Hepatocyte (in vitro differentiated cells): ENCODE measurements at regions not wholly inside any gene's neighbourhood (a gene's known extent, or its start where the extent isn't known, plus 50 kb on each side); places are given as distances from the start of the nearest gene placed in this dataset.
A peak's percentile ranks its signal among the peaks of the same experiment; 100 is the strongest.

Experiments used
- DNase-seq: peaks from one replicate; pipeline ENCODE4 v3.0.0-alpha.2; 2016; ENCODE audit warnings: low spot score
- H2AFZ ChIP-seq: fragments of 200-600 bp; sonication (generic); 2 replicates; pipeline ENCODE4 v1.6.0; 2016; ENCODE audit warnings: antibody characterized with exemption, mild to moderate bottlenecking
- H3K27ac ChIP-seq: fragments of 200-600 bp; sonication (generic); 2 replicates; pipeline ENCODE4 v1.5.1; 2016; ENCODE audit warnings: mild to moderate bottlenecking
- H3K27me3 ChIP-seq: fragments of 200-600 bp; sonication (generic); 2 replicates; pipeline ENCODE4 v1.6.1; 2016
- H3K36me3 ChIP-seq: fragments of 200-600 bp; sonication (generic); replicated peaks from 2 replicates; pipeline ENCODE4 v1.5.1; 2016; ENCODE audit warnings: low read depth; ENCODE audit not compliant: insufficient read depth
- H3K4me1 ChIP-seq: fragments of 200-600 bp; sonication (generic); 2 replicates; pipeline ENCODE4 v1.5.1; 2016; ENCODE audit warnings: mild to moderate bottlenecking, moderate library complexity; ENCODE audit not compliant: insufficient read depth
- H3K4me2 ChIP-seq: fragments of 200-600 bp; sonication (generic); 2 replicates; pipeline ENCODE4 v1.6.0; 2016
- H3K4me3 ChIP-seq: fragments of 200-600 bp; sonication (generic); 2 replicates; pipeline ENCODE4 v1.5.1; 2016; ENCODE audit warnings: mild to moderate bottlenecking
- H3K79me2 ChIP-seq: fragments of 200-600 bp; sonication (generic); 2 replicates; pipeline ENCODE4 v1.6.0; 2017; ENCODE audit warnings: mild to moderate bottlenecking
- H3K9me2 ChIP-seq: fragments of 200-600 bp; sonication (generic); replicated peaks from 2 replicates; pipeline ENCODE4 v1.6.0; 2017; ENCODE audit warnings: mild to moderate bottlenecking; ENCODE audit not compliant: insufficient read depth
- H3K9me3 ChIP-seq: fragments of 200-600 bp; sonication (generic); 2 replicates; pipeline ENCODE4 v1.5.1; 2016; ENCODE audit warnings: low read depth, mild to moderate bottlenecking
- H4K20me1 ChIP-seq: fragments of 200-600 bp; sonication (generic); 2 replicates; pipeline ENCODE4 v1.6.0; 2016; ENCODE audit warnings: mild to moderate bottlenecking; ENCODE audit not compliant: insufficient read depth, poor library complexity, severe bottlenecking
- CTCF ChIP-seq: fragments of 200-600 bp; sonication (generic); IDR thresholded peaks from 2 replicates; pipeline ENCODE4 v1.5.1; 2016; ENCODE audit warnings: antibody characterized with exemption, mild to moderate bottlenecking; ENCODE audit not compliant: poor library complexity
- EZH2 ChIP-seq: fragments of 200-600 bp; sonication (generic); IDR thresholded peaks from 2 replicates; pipeline ENCODE4 v1.6.1; 2016; ENCODE audit warnings: antibody characterized with exemption, mild to moderate bottlenecking, borderline replicate concordance
- EZH2phosphoT487 ChIP-seq: fragments of 200-600 bp; sonication (generic); IDR thresholded peaks from one replicate; pipeline ENCODE4 v1.6.1; 2018; ENCODE audit warnings: antibody characterized with exemption, mild to moderate bottlenecking, low read depth, moderate library complexity; ENCODE audit not compliant: unreplicated experiment, severe bottlenecking
- WGBS: methylation state at CpG from one replicate; pipeline ENCODE4 v1.1.6; 2016; ENCODE audit warnings: low lambda C conversion rate; ENCODE audit errors: missing lambda C conversion rate; 5-methylcytosine and 5-hydroxymethylcytosine counted together

- H3K36me3 ChIP-seq = no peaks in the 10 kb centered on the region
- H3K27me3 ChIP-seq = no peaks in the 10 kb centered on the region
- no peak for DNase-seq
- H3K9me3 ChIP-seq = no peaks in the 10 kb centered on the region
- H3K27ac ChIP-seq = no peak overlapping the region
- H3K79me2 ChIP-seq = no peaks in the 10 kb centered on the region
- no peaks in the 10 kb centered on the region for H4K20me1 ChIP-seq
- H3K4me2 ChIP-seq = no peak overlapping the region
- no peak overlapping the region for H3K4me3 ChIP-seq
- TF ChIP-seq EZH2phosphoT487 (no peak), EZH2 (no peak)
- 74% methylated on average over 4 of the region's 4 CpGs for WGBS
- no peak overlapping the region for H2AFZ ChIP-seq
- peaks cover 9% of the 10 kb centered on the region for H3K4me1 ChIP-seq
- H3K9me2 ChIP-seq = no peaks in the 10 kb centered on the region
Measured at GRCh38 chr4:123246085-123246484, 150.5 kb upstream of the SPRY1 start.

GRCh38 chr4:123248085-123248659 is 148.4 kb upstream of the SPRY1 start:
- Histone ChIP-seq H3K4me2 (no peak overlapping the region), H3K27ac (no peak overlapping the region), H3K27me3 (no peaks in the 10 kb centered on the region), H3K9me2 (no peaks in the 10 kb centered on the region), H2AFZ (no peak overlapping the region), H3K4me3 (no peak overlapping the region), H4K20me1 (no peaks in the 10 kb centered on the region), H3K4me1 (peaks cover 9% of the 10 kb centered on the region), H3K79me2 (no peaks in the 10 kb centered on the region), H3K9me3 (no peaks in the 10 kb centered on the region), H3K36me3 (no peaks in the 10 kb centered on the region)
- no peak for TF ChIP-seq CTCF
- TF ChIP-seq EZH2phosphoT487 = no peak
- TF ChIP-seq EZH2 = no peak
- no peak for DNase-seq
- WGBS = 65% methylated on average over 1 of the region's 1 CpG

- Histone ChIP-seq H4K20me1 (no peaks in the 10 kb centered on the region), H3K79me2 (no peaks in the 10 kb centered on the region), H3K4me2 (no peak overlapping the region), H3K9me2 (no peaks in the 10 kb centered on the region), H3K36me3 (no peaks in the 10 kb centered on the region), H2AFZ (no peak overlapping the region), H3K9me3 (no peaks in the 10 kb centered on the region), H3K27me3 (no peaks in the 10 kb centered on the region), H3K4me1 (peaks cover 9% of the 10 kb centered on the region), H3K4me3 (no peak overlapping the region), H3K27ac (no peak overlapping the region)
- TF ChIP-seq CTCF (no peak), EZH2phosphoT487 (no peak), EZH2 (no peak)
- no peak for DNase-seq
- 80% methylated on average over 1 of the region's 1 CpG for WGBS
Measured at GRCh38 chr4:123249821-123250220, 146.8 kb upstream of the SPRY1 start.

GRCh38 chr4:123250843-123251242 is 145.8 kb upstream of the SPRY1 start:
- Histone ChIP-seq H3K4me2 (no peak overlapping the region), H3K27ac (no peak overlapping the region), H3K36me3 (no peaks in the 10 kb centered on the region), H3K4me1 (peaks cover 9% of the 10 kb centered on the region), H2AFZ (no peak overlapping the region), H4K20me1 (no peaks in the 10 kb centered on the region), H3K9me3 (no peaks in the 10 kb centered on the region), H3K4me3 (no peak overlapping the region), H3K27me3 (no peaks in the 10 kb centered on the region), H3K79me2 (no peaks in the 10 kb centered on the region), H3K9me2 (no peaks in the 10 kb centered on the region)
- no peak for TF ChIP-seq EZH2
- DNase-seq = peak; percentile 15
